GM12878 (cell line): ENCODE measurements at regions not wholly inside any gene's neighbourhood (a gene's known extent, or its start where the extent isn't known, plus 50 kb on each side); places are given as distances from the start of the nearest gene placed in this dataset.

Experiments
- ATAC-seq: fragments of 200-7000 bp; cut with Tn5 transposase; 3 replicates; pipeline ENCODE4 v1.9.1; 2020; ENCODE audit warnings: mild to moderate bottlenecking, moderate library complexity
- BruUV-seq: library from RNA; stranded (reverse); fragments of 400-500 nt; replicated peaks from 2 replicates; lab custom pipeline; 2021; lab: Mats Ljungman, UMichigan
- CTCF ChIA-PET: fragments of 300-600 bp; sonication (Branson Sonifier 250); formaldehyde crosslinking; extraction: SDS; loops from one replicate; lab custom pipeline; 2021; ENCODE audit warnings: inconsistent platforms; lab: Yijun Ruan, JAX
- POLR2A ChIA-PET: fragments of 350-600 bp; formaldehyde crosslinking; extraction: SDS; loops from one replicate; lab custom pipeline; 2021; ENCODE audit warnings: inconsistent platforms; lab: Charles Lee
- RAD21 ChIA-PET: fragments of 300-600 bp; sonication (Branson Sonifier 250); formaldehyde crosslinking; loops from one replicate; lab custom pipeline; 2023; ENCODE audit warnings: antibody characterized with exemption; ENCODE audit not compliant: unreplicated experiment; lab: Charles Lee
- SMC1A ChIA-PET: fragments of 300-600 bp; sonication (Branson Sonifier 250); formaldehyde crosslinking; loops from one replicate; lab custom pipeline; 2023; ENCODE audit not compliant: unreplicated experiment, uncharacterized antibody; lab: Charles Lee
- DNase-seq: peaks from one replicate; pipeline ENCODE4 v3.0.0-alpha.2; 2011; ENCODE audit warnings: low read depth, low spot score
- FAIRE-seq: peaks from 3 replicates; lab custom pipeline; 2011; peaks lifted over from hg19 to GRCh38; lab: Jason Lieb, UNC
- H2AFZ ChIP-seq: 2 replicates; pipeline ENCODE4 v1.6.0; 2011; ENCODE audit warnings: low read depth, low read length, control low read depth; ENCODE audit not compliant: control insufficient read depth
- H3K27ac ChIP-seq: 2 replicates; pipeline ENCODE4 v1.5.1; 2011; ENCODE audit warnings: control low read depth; ENCODE audit not compliant: control insufficient read depth, insufficient read depth
- H3K27me3 ChIP-seq, 2 experiments: replicated peaks in 1 of 2; 2 replicates each; pipeline versions ENCODE4 v1.6.0 to v1.6.1; 2011; ENCODE audit warnings: low read length in 1 of 2; ENCODE audit not compliant: control insufficient read depth in 2 of 2, insufficient read depth in 2 of 2
- H3K36me3 ChIP-seq, 2 experiments: 2 replicates each; pipeline ENCODE4 v1.5.1; 2011; ENCODE audit warnings: low read length in 1 of 2; ENCODE audit not compliant: control insufficient read depth in 2 of 2, insufficient read depth in 2 of 2
- H3K4me1 ChIP-seq: 2 replicates; pipeline ENCODE4 v1.6.1; 2011; ENCODE audit warnings: mild to moderate bottlenecking, low read length, moderate library complexity, mixed read lengths; ENCODE audit not compliant: control insufficient read depth, insufficient read depth
- H3K4me2 ChIP-seq: 2 replicates; pipeline ENCODE4 v1.6.0; 2011; ENCODE audit warnings: control low read depth; ENCODE audit not compliant: control insufficient read depth, insufficient read depth
- H3K4me3 ChIP-seq: fragments of 200-600 bp; sonication (generic); 2 replicates; pipeline ENCODE4 v1.5.1; 2016
- H3K79me2 ChIP-seq: 2 replicates; pipeline ENCODE4 v1.6.0; 2011; ENCODE audit warnings: low read length; ENCODE audit not compliant: control insufficient read depth, insufficient read depth
- H3K9ac ChIP-seq: 2 replicates; pipeline ENCODE4 v1.8.0; 2011; ENCODE audit warnings: low read length, control low read depth, mixed read lengths; ENCODE audit not compliant: control insufficient read depth, insufficient read depth
- H3K9me3 ChIP-seq: replicated peaks from 3 replicates; pipeline ENCODE4 v1.5.1; 2011; ENCODE audit warnings: mild to moderate bottlenecking, low read length; ENCODE audit not compliant: control insufficient read depth, insufficient read depth
- H4K20me1 ChIP-seq: 2 replicates; pipeline ENCODE4 v1.6.0; 2011; ENCODE audit not compliant: control insufficient read depth, insufficient read depth
- BMI1 ChIP-seq: fragments of 450-650 bp; IDR thresholded peaks from 2 replicates; pipeline ENCODE4 v1.6.1; 2016; ENCODE audit warnings: mild to moderate bottlenecking, moderate library complexity, borderline replicate concordance
- ELK1 ChIP-seq: IDR thresholded peaks from 2 replicates; pipeline ENCODE4 v1.6.1; 2012; ENCODE audit warnings: low read depth, low read length, improper control_type of control experiment
- ETV6 ChIP-seq, 2 experiments: fragments of 450-650 bp in 1 of 2; IDR thresholded peaks in 1 of 2; conservative IDR thresholded peaks in 1 of 2; 2 replicates each; pipeline ENCODE4 v1.6.1; 2014; ENCODE audit warnings: antibody characterized with exemption in 1 of 2, borderline replicate concordance in 1 of 2, low read depth in 1 of 2, mild to moderate bottlenecking in 1 of 2, moderate library complexity in 1 of 2
- HCFC1 ChIP-seq: fragments of 150-350 bp; IDR thresholded peaks from 2 replicates; pipeline ENCODE4 v1.6.1; 2014; ENCODE audit warnings: low read length
- HDAC6 ChIP-seq: fragments of 200-600 bp; sonication (generic); IDR thresholded peaks from one replicate; pipeline ENCODE4 v1.8.0; 2017; ENCODE audit warnings: antibody characterized with exemption; ENCODE audit not compliant: unreplicated experiment
- MEF2A ChIP-seq: IDR thresholded peaks from 2 replicates; pipeline ENCODE4 v1.6.1; 2011; ENCODE audit warnings: low read depth, mild to moderate bottlenecking, low read length, moderate library complexity; ENCODE audit not compliant: insufficient read depth
- NFYA ChIP-seq: IDR thresholded peaks from 2 replicates; pipeline ENCODE4 v1.6.1; 2011; ENCODE audit warnings: low read depth, mild to moderate bottlenecking, low read length, improper control_type of control experiment, borderline replicate concordance
- TCF3 ChIP-seq: IDR thresholded peaks from 2 replicates; pipeline ENCODE4 v1.6.1; 2012; ENCODE audit warnings: low read depth, mild to moderate bottlenecking, low read length, borderline replicate concordance; ENCODE audit not compliant: insufficient read depth
- ZNF384 ChIP-seq: IDR thresholded peaks from 2 replicates; pipeline ENCODE4 v1.6.1; 2012; ENCODE audit warnings: low read depth, mild to moderate bottlenecking, low read length, improper control_type of control experiment, borderline replicate concordance
- WGBS: methylation state at CpG from one replicate; pipeline ENCODE4 v1.1.6; 2016; ENCODE audit warnings: low lambda C conversion rate; ENCODE audit not compliant: insufficient replicate concordance, insufficient coverage; ENCODE audit errors: missing lambda C conversion rate; 5-methylcytosine and 5-hydroxymethylcytosine counted together
- in situ Hi-C: fragments of 300-500 bp; cut with MboI; formaldehyde crosslinking; loops from 9 replicates; pipeline ENCODE4 v1.14.3; 2018; ENCODE audit warnings: mixed read lengths
- intact Hi-C: fragments of 100-400 bp; cut with micrococcal nuclease; formaldehyde crosslinking; loops from one replicate; pipeline ENCODE4 v1.14.2; 2022; ENCODE audit not compliant: unreplicated experiment

GRCh38 chr18:67896451-67896850 lies 379.9 kb upstream of the DSEL start:
- FAIRE-seq, result no peak
- in situ Hi-C loops (no loop called here), intact Hi-C loops (no loop called here)
- no peak overlapping the region for H3K27ac ChIP-seq
- H3K4me1 ChIP-seq, result no peaks in the 10 kb centered on the region
- ChIA-PET CTCF (no interaction called here), SMC1A (no interaction called here), RAD21 (no interaction called here), POLR2A (no interaction called here)
- H3K27me3 ChIP-seq, result no peaks in the 10 kb centered on the region
- TF ChIP-seq BMI1 (no peak), HCFC1 (no peak), ZNF384 (no peak), ETV6 (conservative IDR thresholded peaks at IDR 0.05 in 1 of 2, IDR thresholded peaks at IDR 0.05 in 1 of 2; ENCODE audit: borderline replicate concordance in 1 of 2, low read depth in 1 of 2) (no peak), NFYA (no peak), HDAC6 (no peak), ELK1 (no peak), MEF2A (no peak), TCF3 (no peak)
- DNase-seq, result no peak
- no peak overlapping the region for H2AFZ ChIP-seq
- no peaks in the 10 kb centered on the region for H3K36me3 ChIP-seq
- no peaks in the 10 kb centered on the region for H3K9me3 ChIP-seq
- WGBS, result 0% methylated on average over 1 of the region's 1 CpG
- H3K9ac ChIP-seq, result no peak overlapping the region
- H3K4me3 ChIP-seq, result no peak overlapping the region
- BruUV-seq, result no TSS peak
- no peaks in the 10 kb centered on the region for H4K20me1 ChIP-seq
- ATAC-seq, result no peak
- H3K79me2 ChIP-seq, result no peaks in the 10 kb centered on the region
- no peak overlapping the region for H3K4me2 ChIP-seq
